Dermis microvascular lymphatic vessel endothelial cell (primary cell): ENCODE measurements at regions not wholly inside any gene's neighbourhood (a gene's known extent, or its start where the extent isn't known, plus 50 kb on each side); places are given as distances from the start of the nearest gene placed in this dataset.

Experiments used
- DNase-seq, 2 donors: peaks; one replicate each; pipeline versions ENCODE4 v3.0.0 to v3.0.0-alpha.2; 2010; ENCODE audit warnings: low read depth in 2 of 2

GRCh38 chr3:194007592-194008337 is 128.2 kb upstream of the HES1 start:
- DNase-seq = no peak

DNA sequence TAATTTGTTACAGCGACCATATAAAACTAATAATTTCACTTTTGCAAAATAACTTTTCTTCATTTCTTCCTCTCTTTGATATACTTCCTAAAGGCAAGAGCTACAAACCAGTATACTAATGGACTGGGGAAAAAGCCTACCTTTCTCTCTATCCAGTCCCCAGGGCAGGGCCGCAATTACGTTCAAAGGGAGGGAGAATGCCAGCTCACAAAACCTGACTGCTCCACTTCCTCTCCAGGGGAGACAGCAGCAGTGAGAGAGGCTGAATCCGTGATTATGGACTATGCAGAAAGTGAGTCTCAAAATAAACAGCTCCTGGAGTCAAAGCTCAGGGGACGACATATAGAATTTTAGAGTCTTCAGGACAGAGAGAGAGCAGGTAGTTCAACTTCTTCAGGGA is 126.9 kb upstream of the HES1 start:
- DNase-seq = no peak

DNA sequence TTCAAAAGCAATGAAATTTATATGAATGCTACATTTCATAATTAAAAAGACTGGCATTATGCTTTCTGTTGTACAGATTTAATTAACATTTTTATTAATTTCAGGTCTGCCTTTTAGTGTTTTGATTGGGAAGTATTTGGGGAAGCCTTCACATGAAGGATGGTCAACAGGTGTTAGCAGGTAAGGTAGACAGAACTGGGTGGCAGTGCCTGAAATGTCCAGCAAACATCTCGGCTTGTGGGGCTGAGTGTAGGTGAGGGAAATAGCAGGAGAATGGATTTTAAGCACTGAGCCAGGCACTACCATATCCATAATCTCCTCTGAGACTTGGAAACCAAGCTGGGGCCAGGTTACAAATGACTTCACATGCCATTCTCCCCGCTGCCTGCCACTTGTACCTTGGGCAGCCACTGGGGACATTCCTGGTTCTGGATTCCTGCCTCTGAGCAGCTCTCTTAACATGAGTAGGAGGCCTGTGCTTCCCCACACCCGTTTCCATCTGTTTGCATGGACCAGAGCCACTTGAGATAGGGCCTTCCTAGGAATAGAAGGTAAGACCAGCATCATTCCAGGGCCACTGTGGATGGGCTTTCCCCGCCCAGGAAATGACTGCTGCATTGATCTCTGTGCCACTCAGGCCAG is 125.9 kb upstream of the HES1 start:
- no peak for DNase-seq

DNA sequence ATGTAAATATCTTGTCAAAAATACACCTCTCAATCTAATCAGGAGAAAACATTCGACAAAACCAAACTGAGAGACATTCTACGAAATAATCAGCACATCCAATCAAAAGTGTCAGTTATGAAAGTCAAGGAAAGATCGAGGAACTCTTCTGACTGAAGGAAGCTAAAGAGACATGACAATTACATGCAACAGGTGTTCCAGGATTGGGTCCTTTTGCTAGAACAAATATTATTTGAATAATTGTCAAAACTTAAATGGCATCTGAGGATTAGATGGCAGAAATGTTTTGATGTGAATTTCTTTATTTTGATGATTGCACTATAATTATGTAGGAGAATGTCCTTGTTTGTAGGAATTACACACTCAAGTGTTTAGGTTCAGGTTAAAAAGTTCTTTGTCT is 124.1 kb upstream of the HES1 start:
- no peak for DNase-seq

DNA sequence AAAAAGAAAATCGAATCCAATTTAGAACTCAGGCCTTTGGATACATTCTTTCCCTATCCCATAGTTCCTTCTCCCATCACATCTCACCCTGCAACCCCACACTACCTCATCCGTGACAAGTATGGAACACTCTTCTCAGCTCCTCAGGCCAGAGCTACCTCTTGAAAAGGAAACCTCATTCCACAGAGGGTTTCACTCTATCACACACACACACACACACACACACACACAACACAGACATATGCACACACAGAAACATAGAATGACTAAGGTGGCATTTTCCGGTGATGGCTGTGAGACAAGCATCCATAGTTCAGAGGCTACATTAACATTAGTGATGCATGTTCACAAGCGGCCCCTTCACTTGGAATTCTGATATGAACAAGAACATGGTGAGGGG is 122.0 kb upstream of the HES1 start:
- DNase-seq = no peak

DNA sequence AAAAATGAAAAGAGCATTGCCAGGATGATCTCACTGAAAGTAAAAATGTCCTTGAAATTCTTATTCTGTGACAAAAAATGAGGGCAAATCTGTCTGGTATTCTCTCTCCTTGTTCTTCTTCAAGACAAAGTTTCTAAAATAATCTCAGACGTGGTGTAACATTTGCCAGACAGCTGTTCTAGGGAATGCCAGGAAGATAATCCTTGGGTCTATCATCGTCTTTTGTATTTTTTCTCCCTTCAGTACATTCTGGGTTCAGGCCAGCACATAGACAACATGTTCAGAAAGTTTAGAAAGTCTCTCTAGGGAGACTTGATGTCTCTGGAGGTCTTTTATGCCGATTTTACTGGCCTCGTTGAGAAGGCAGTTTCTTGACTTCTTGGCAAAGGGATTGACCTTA is 121.2 kb upstream of the HES1 start:
- no peak for DNase-seq

GRCh38 chr3:194019398-194020165 is 116.4 kb upstream of the HES1 start:
- DNase-seq = no peak

- no peak for DNase-seq
These were observed 113.9 kb upstream of the HES1 start for GRCh38 chr3:194022052-194022451.

DNA sequence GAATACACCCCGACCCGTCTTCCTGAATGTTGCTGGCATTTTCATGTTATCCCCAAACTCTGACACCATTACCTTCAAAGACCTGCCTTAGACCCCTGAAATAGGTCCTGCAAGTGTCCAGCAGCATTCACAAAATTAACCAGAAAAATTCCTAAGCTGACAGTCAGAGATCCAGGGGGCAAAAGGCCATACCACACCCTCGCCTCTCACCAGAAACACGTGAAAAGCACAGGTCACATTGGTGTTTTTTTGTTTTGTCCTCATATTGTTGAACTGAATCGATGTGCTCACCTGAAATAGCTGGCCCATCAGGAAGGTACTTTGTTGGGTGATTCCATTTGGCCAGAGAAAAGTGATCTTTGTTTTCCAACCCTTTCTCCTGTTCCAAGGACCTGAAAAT is 113.1 kb upstream of the HES1 start:
- no peak for DNase-seq

- no peak for DNase-seq
These were observed 112.3 kb upstream of the HES1 start for GRCh38 chr3:194023501-194024280.

DNA sequence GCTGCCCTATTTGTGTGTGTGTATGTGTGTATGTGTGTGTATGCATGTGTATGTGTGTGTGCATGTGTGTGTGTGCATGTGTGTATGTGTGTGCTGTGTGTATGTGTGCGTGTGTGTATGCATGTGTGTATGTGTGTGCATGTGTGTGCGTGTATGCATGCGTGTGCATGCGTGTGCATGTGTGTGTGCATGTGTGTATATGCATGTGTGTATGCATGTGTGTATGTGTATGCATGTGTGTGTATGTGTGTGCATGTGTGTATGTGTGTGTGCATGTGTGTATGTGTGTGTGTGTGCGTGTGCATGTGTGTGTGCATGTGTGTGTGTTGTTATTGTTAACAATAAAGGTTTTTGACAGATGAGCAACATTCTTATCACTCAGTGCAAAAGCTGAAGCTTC is 110.8 kb upstream of the HES1 start:
- no peak for DNase-seq

DNA sequence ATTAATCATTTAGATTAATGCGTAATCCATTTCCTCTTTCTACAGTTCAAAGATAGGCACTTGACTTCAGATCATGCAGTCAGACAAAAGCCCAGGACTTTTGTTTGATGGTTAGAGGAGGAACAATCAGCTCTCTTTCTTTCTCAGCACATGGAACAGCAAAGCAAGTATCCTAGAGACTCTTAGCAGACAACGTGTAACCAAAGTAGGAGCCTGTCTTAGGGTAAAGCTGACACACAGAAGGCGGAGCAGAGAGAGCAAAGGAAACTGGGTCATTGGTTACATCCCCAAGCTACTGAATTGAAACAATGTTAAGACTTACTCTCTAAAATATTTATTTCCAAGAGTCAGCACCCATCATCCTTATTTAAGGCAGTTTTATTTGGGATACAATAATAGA is 110.0 kb upstream of the HES1 start:
- DNase-seq = no peak

DNA sequence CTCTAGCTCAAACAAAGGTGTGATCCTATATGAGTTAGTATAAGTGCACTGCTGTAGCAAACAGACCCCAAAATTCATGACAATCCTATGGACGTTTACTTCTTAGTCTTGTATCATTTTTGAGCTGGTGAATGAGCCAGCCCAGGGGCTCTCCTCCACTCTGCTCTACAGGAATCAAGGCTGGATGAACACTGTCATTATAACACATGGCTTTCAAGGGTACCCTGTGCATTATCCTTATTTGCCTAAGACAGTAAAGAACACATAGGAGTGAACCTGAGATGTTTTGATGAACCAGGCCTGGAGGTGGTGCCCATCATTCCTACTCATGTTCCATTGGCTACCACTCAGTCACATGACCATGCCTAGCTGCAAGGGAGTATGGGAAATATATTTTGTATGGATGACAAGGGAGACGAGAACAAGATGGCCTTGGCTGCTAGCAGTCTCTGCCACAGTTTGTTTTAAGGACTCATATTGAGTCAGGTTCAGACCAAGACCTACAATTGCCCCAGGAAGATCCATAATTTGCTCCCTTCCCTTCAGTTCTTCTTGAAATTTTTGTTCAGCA is 107.4 kb upstream of the HES1 start:
- no peak for DNase-seq

DNA sequence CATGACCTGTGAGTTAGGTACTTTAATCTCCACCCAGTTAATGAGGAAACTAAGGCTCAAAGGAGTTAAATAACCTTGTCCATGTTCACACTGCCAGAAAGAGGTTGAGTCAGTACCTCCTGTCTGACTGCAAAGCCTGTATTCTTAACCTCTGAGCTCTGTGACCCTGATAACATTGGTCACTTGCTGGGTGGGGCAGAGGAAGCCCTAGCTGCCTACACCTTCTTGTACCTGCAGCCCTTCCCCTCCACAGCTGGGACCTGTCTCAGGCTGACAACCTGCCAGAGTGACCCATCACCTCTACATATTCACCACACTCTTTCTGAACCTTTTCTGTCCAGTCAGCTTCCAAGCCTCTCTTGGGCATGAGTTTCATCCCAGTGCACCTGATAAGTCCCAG is 106.1 kb upstream of the HES1 start:
- no peak for DNase-seq

- no peak for DNase-seq
These were observed 105.6 kb upstream of the HES1 start for GRCh38 chr3:194030372-194030771.

- no peak for DNase-seq
These were observed 104.6 kb upstream of the HES1 start for GRCh38 chr3:194031349-194031748.

- DNase-seq = no peak
These were observed 103.9 kb upstream of the HES1 start for GRCh38 chr3:194031867-194032635.

GRCh38 chr3:194032828-194033435 is 103.0 kb upstream of the HES1 start:
- DNase-seq = no peak

GRCh38 chr3:194034346-194035336 is 101.3 kb upstream of the HES1 start:
- DNase-seq = no peak
